Subcutaneous abdominal adipose tissue (tissue), 5 donors: ENCODE measurements at regions not wholly inside any gene's neighbourhood (a gene's known extent, or its start where the extent isn't known, plus 50 kb on each side); places are given as distances from the start of the nearest gene placed in this dataset.

Source experiments
- H3K27ac ChIP-seq: one replicate; pipeline ENCODE4 v1.7.0; 2013; ENCODE audit warnings: low read depth, mild to moderate bottlenecking, inconsistent platforms, low read length, moderate library complexity
- H3K27me3 ChIP-seq, 5 donors: one replicate each; pipeline ENCODE4 v1.7.0; 2013; ENCODE audit warnings: low read length in 5 of 5, inconsistent platforms in 1 of 5; ENCODE audit not compliant: control insufficient read depth in 5 of 5, insufficient read depth in 4 of 5
- H3K36me3 ChIP-seq, 5 donors: one replicate each; pipeline ENCODE4 v1.7.0; 2013; ENCODE audit warnings: low read length in 5 of 5; ENCODE audit not compliant: control insufficient read depth in 5 of 5, insufficient read depth in 5 of 5
- H3K4me1 ChIP-seq, 5 donors: one replicate each; pipeline ENCODE4 v1.7.0; 2013; ENCODE audit warnings: low read length in 5 of 5, mild to moderate bottlenecking in 3 of 5, moderate library complexity in 1 of 5; ENCODE audit not compliant: control insufficient read depth in 5 of 5, insufficient read depth in 5 of 5
- H3K4me3 ChIP-seq, 5 donors: one replicate each; pipeline ENCODE4 v1.7.0; 2013; ENCODE audit warnings: low read length in 5 of 5, low read depth in 1 of 5
- H3K9ac ChIP-seq, 5 donors: one replicate each; pipeline ENCODE4 v1.7.0; 2013; ENCODE audit warnings: low read length in 5 of 5, mild to moderate bottlenecking in 4 of 5, moderate library complexity in 3 of 5
- H3K9me3 ChIP-seq, 5 donors: one replicate each; pipeline ENCODE4 v1.7.0; 2013; ENCODE audit warnings: low read length in 5 of 5; ENCODE audit not compliant: control insufficient read depth in 5 of 5
- donor health status: healthy.
- donor health status: healthy.
- donor health status: healthy.
- donor health status: healthy.
- donor health status: healthy.

DNA sequence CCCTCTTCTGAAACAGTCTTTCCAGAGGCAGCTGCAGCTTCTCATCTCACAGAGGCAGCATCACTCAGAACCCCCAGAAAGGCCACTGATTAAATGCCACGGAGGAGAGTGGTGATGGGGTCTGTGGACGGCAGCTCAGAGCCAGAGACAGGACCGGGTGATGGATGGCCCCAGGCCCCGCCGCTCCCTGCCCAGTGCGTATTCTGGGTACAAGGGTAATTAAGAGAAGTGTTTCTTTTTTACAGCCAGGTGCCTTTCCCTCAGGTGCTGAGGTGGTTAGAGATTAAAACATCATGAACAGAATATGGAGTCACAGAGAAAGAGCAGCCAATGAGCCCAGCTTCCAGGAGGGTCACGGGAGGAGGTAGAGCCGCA is 434.5 kb downstream of the PREX1 start:
- Histone ChIP-seq H3K36me3 (no peaks in the 10 kb centered on the region), H3K27ac (no peak overlapping the region), H3K27me3 (peaks cover 6 to 26% (median 7%) of the 10 kb centered on the region in 5 donors), H3K9ac (no peak overlapping the region), H3K9me3 (peaks cover 0 to 10% (median 6%) of the 10 kb centered on the region in 5 donors), H3K4me3 (no peak overlapping the region), H3K4me1 (peaks cover 0 to 2% (median 0%) of the 10 kb centered on the region in 5 donors)

DNA sequence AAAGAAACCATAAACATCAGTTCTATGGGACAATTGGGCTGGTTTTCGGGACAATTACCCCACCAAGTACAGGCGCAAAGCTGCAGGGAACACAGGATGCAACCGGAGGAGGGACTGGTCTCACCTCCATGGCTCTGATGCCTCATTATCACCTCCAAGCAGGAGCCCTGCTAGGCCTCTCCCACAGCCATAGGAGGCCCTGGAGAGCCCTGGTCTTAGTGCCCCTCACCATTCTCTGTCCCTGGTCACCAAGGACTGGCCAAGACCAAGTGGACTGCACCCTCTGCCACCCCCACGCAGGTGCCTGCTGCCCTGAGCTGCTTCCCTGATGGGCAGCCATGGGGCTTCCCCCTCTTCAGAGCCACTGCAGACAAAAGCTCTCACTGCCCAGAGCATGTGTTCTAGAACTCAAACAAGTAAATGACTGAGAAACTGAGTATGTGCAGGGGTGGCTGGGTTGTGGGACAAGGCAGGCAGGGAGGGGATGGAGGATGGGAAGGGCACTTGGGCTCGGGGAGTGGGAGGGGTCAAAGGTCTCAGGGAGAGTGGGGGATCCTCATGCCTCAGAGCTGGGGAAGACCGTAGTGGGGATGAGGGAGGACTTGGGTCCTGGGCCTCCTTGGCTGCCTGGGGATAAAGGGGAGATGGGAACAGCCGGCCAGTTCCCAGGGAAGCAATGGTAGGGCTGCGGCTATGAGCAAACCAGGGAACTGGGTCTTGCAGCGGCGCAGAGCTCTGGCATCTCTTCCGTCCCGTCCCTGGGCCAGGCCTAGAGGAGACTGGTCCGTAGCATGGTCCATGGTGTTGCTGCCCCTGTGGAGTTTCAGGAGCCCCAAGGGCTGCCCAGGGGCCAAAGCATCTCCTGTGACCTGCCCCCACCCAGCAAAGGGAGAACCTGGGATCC is 435.1 kb downstream of the PREX1 start:
- peaks cover 0 to 2% (median 0%) of the 10 kb centered on the region in 5 donors for H3K4me1 ChIP-seq
- H3K4me3 ChIP-seq: no peak overlapping the region
- H3K27ac ChIP-seq: no peak overlapping the region
- H3K9me3 ChIP-seq: peaks cover 0 to 10% (median 6%) of the 10 kb centered on the region in 5 donors
- H3K27me3 ChIP-seq: peaks cover 3 to 21% (median 7%) of the 10 kb centered on the region in 5 donors
- no peak overlapping the region for H3K9ac ChIP-seq
- H3K36me3 ChIP-seq: no peaks in the 10 kb centered on the region

DNA sequence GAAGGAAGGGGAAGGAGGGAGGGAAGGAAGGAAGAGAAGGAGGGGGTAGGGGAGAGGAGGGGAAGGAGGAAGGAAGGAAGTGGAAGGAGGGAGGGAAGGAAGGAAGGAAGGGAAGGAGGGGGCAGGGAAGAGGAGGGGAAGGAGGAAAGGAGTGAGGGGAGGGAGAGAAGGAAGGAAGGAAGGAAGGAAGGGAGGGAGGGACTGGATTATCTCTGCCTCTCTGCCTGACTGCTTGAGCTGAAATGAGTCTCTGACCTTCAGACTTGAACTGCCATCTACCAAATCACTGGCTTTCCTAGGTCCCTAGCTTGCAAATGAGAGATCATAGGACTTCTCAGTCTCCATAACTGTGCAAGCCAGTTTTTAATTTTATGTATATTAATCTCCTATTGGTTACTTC is 436.8 kb downstream of the PREX1 start:
- Histone ChIP-seq H3K9ac (no peak overlapping the region), H3K9me3 (peaks cover 0 to 10% (median 6%) of the 10 kb centered on the region in 5 donors), H3K27me3 (peaks cover under 1 to 16% (median 8%) of the 10 kb centered on the region in 5 donors), H3K4me1 (peaks cover 0 to 2% (median 0%) of the 10 kb centered on the region in 5 donors), H3K27ac (no peak overlapping the region), H3K36me3 (no peaks in the 10 kb centered on the region), H3K4me3 (no peak overlapping the region)

DNA sequence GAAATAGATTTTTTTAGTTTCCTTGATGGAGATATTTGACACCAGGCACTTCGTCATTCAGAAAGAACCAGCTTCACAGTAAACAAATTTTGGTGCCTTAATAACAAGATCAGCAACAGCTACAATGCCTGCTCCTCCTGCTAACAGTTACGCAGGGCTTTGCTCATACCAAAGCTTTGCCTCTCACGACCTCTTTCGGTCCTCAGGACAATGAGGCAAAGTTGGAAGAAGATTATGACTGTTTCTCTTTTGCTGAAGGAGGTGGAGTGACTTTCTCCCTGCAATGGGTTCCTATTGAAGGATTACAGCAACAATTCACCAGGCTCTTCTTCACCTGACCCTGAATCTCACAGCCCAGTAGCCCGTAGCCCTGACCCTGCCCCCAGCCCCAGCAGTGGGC is 440.1 kb downstream of the PREX1 start:
- Histone ChIP-seq H3K9ac (no peak overlapping the region), H3K4me3 (no peak overlapping the region), H3K27ac (no peak overlapping the region), H3K4me1 (peaks cover 0 to 2% (median 0%) of the 10 kb centered on the region in 5 donors), H3K36me3 (no peaks in the 10 kb centered on the region), H3K27me3 (peaks cover 2 to 12% (median 4%) of the 10 kb centered on the region in 5 donors), H3K9me3 (peaks cover 0 to 9% (median 6%) of the 10 kb centered on the region in 5 donors)

DNA sequence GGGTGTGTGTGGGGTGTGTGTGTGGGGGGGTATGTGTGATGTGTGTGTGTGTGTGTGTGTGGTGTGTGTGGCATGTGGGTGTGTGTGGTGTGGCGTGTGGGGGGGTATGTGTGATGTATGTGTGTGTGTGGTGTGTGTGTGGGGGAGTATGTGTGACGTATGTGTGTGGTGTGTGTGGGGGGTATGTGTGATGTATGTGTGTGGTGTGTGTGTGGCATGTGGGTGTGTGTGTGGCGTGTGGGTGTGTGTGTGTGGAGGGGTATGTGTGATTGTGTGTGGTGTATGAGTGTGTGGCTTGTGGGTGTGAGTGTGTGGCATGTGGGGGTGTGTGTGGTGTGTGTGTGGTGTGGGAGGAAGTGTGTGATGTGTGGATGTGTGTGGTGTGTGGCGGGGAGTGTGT is 442.3 kb downstream of the PREX1 start:
- H3K4me3 ChIP-seq: no peak overlapping the region
- peaks cover 4 to 12% (median 5%) of the 10 kb centered on the region in 5 donors for H3K27me3 ChIP-seq
- H3K4me1 ChIP-seq: no peaks in the 10 kb centered on the region
- no peak overlapping the region for H3K9ac ChIP-seq
- no peaks in the 10 kb centered on the region for H3K36me3 ChIP-seq
- H3K27ac ChIP-seq: no peak overlapping the region
- no peaks in the 10 kb centered on the region for H3K9me3 ChIP-seq

DNA sequence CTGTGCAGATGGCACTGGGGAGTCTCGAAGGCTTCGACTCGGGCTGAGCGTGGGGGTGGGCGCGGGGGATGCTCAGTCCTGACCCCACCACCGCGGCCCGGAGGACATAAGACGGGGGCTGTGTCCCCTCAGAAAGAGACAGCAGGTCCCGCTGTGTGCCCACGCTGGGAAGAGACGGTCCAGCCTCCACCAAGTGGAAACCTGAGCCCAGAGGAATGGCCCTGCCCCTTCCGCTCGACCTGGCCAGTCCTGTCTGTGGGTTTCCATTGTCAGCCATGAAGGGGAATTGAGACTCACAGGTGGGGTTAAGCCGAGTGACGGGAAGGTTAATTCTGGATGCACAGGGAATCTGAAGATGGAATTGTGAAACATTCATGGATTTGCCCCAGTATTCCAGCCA is 442.7 kb downstream of the PREX1 start:
- no peak overlapping the region for H3K27ac ChIP-seq
- H3K4me3 ChIP-seq: no peak overlapping the region
- no peaks in the 10 kb centered on the region for H3K36me3 ChIP-seq
- H3K9me3 ChIP-seq: no peaks in the 10 kb centered on the region
- no peaks in the 10 kb centered on the region for H3K4me1 ChIP-seq
- H3K9ac ChIP-seq: no peak overlapping the region
- peaks cover 4 to 12% (median 5%) of the 10 kb centered on the region in 5 donors for H3K27me3 ChIP-seq

DNA sequence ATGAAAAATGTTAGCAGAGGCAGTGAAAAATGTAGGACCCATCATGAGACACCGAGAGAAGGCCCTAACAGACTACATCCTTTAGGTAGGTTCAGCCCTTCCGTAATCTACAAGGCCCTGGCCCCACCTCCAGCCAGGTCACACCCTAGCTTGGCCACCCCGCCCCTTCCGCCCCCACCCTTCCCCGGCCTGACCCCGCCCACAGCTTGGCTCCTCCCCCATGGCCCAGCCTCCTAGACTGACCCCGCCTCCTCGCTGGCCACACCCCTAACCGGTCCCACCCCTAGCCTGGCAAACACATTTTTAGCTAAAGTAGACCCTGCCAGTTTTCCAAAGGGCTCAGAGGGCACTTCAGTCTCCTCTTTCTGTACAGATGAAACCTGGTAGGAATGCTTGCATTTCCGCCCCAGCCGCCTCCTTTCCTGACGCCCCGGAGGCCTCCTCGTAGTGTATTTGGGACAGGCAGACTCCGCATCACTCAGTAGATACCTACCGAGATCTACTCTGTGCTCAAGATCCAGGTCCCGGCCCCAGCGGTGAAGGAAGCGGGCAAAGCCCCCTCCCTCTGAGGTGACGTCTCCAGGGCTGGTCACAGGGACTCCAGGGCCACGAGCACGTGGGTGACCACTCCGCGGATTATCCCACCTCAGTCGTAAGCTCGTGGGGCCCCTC is 443.5 kb downstream of the PREX1 start:
- H3K9ac ChIP-seq: no peak overlapping the region
- H3K36me3 ChIP-seq: no peaks in the 10 kb centered on the region
- no peaks in the 10 kb centered on the region for H3K9me3 ChIP-seq
- H3K27me3 ChIP-seq: peaks cover 4 to 12% (median 5%) of the 10 kb centered on the region in 5 donors
- H3K4me1 ChIP-seq: no peaks in the 10 kb centered on the region
- no peak overlapping the region for H3K27ac ChIP-seq
- H3K4me3 ChIP-seq: no peak overlapping the region

DNA sequence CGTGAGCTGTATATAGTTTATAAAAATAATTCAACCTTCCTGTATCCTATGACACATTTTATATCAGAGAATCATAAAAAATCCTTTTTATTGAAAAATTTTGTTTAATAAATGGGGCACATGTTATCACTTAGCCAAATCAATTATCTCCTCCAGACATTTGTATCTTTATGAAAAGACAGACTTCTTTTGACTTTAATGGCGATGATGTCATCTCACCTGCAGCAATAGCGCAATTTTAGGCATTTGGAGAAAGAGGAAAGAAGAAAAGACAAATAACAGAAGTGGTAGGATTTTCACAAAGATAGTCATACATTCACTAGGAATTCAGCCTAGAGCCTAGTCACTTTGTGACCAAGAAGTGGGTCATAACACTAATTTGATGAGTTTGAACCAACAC is 444.5 kb downstream of the PREX1 start:
- H3K27ac ChIP-seq: no peak overlapping the region
- no peaks in the 10 kb centered on the region for H3K9me3 ChIP-seq

DNA sequence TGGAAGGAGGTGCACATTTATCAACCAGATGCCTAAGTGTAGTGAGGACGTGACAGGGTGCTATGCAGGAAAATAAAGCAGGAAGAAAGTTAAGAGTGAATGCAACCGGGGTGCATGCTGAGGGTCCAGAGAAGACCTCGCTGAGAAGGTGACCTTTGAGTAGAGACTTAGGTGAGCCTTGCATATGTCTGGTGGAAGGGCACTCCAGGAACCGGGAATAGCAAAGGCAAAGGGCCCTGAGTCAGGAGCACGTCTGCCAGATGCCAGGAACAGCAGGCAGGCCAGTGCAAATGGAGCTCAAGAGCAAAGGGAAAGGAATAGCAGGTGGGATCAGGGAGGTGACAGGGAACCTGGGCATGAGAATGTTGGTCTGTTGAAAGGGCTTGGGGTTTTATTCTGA is 445.5 kb downstream of the PREX1 start:
- Histone ChIP-seq H3K9me3 (no peaks in the 10 kb centered on the region), H3K27me3 (peaks cover 4 to 12% (median 5%) of the 10 kb centered on the region in 5 donors), H3K4me3 (no peak overlapping the region), H3K27ac (no peak overlapping the region), H3K36me3 (no peaks in the 10 kb centered on the region), H3K4me1 (no peaks in the 10 kb centered on the region), H3K9ac (no peak overlapping the region)

More for the DNA sequence above, 444.5 kb downstream of the PREX1 start:
- H3K27me3 ChIP-seq: peaks cover 4 to 12% (median 5%) of the 10 kb centered on the region in 5 donors
- no peaks in the 10 kb centered on the region for H3K36me3 ChIP-seq
- no peak overlapping the region for H3K4me3 ChIP-seq
- no peaks in the 10 kb centered on the region for H3K4me1 ChIP-seq
- H3K9ac ChIP-seq: no peak overlapping the region
